Mucosa of descending colon (tissue), 3 donors: ENCODE measurements at regions not wholly inside any gene's neighbourhood (a gene's known extent, or its start where the extent isn't known, plus 50 kb on each side); places are given as distances from the start of the nearest gene placed in this dataset.

Experiments used
- ATAC-seq: fragments of 200-7000 bp; cut with Tn5 transposase; one replicate; pipeline ENCODE4 v1.9.1; 2020; ENCODE audit warnings: mild to moderate bottlenecking, moderate library complexity
- DNase-seq, 3 donors: peaks; one replicate each; pipeline ENCODE4 v3.0.0-alpha.2; 2020
- H3K36me3 ChIP-seq: fragments of 200-600 bp; one replicate; pipeline ENCODE4 v1.8.0; 2021; ENCODE audit warnings: low read depth, mild to moderate bottlenecking
- H3K4me1 ChIP-seq: fragments of 200-600 bp; one replicate; pipeline ENCODE4 v1.8.0; 2021; ENCODE audit warnings: low read depth, mild to moderate bottlenecking
- H3K4me3 ChIP-seq: fragments of 200-600 bp; one replicate; pipeline ENCODE4 v1.8.0; 2021; ENCODE audit warnings: mild to moderate bottlenecking
- H3K9me3 ChIP-seq: fragments of 200-600 bp; one replicate; pipeline ENCODE4 v1.8.0; 2021; ENCODE audit warnings: mild to moderate bottlenecking
- intact Hi-C, 2 donors: fragments of 100-400 bp; cut with DNase I in 1 of 2; cut with micrococcal nuclease in 1 of 2; formaldehyde crosslinking; loops; one replicate each; pipeline versions ENCODE4 v1.11.0 to v1.11.1; 2022; cut with DNase I, micrococcal nuclease
- TF ChIP-seq, protein P1 (sequence below): fragments of 200-600 bp; IDR thresholded peaks from one replicate; pipeline ENCODE4 v1.8.0; 2022; ENCODE audit warnings: antibody characterized with exemption, mild to moderate bottlenecking
- donor health status: DM: no; HTN: no; CAD: no; lungs with moderate emphysema.
- donor health status: DM: no; HTN: no; CAD: no.
- donor health status: DM: no; HTN: yes; CAD: no.

DNA sequence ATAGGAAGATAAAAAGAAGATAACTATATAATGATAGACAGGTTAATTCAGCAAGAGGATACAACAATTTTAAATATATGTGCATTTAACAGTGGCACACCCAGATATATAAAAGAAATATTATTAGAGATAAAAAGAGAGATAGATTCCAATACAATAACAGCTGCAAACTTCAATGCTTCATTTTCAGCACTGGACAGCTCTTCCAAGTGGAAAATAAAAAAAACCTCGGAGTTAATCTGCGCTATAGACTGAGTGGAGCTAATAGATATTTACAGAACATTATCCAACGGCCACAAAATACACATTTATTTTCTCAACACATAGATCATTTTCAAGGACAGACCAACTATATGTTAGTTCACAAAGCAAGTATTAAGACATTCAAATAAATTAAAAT, 1229.5 kb upstream of the CDH6 start:
- H3K36me3 ChIP-seq = no peaks in the 10 kb centered on the region
- intact Hi-C loops = no loop called here
- no peak for DNase-seq
- ATAC-seq = no peak
- TF ChIP-seq, protein P1, sequence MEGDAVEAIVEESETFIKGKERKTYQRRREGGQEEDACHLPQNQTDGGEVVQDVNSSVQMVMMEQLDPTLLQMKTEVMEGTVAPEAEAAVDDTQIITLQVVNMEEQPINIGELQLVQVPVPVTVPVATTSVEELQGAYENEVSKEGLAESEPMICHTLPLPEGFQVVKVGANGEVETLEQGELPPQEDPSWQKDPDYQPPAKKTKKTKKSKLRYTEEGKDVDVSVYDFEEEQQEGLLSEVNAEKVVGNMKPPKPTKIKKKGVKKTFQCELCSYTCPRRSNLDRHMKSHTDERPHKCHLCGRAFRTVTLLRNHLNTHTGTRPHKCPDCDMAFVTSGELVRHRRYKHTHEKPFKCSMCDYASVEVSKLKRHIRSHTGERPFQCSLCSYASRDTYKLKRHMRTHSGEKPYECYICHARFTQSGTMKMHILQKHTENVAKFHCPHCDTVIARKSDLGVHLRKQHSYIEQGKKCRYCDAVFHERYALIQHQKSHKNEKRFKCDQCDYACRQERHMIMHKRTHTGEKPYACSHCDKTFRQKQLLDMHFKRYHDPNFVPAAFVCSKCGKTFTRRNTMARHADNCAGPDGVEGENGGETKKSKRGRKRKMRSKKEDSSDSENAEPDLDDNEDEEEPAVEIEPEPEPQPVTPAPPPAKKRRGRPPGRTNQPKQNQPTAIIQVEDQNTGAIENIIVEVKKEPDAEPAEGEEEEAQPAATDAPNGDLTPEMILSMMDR = no peak
- H3K4me3 ChIP-seq = no peak overlapping the region
- H3K9me3 ChIP-seq = peaks cover 38% of the 10 kb centered on the region
- no peaks in the 10 kb centered on the region for H3K4me1 ChIP-seq

DNA sequence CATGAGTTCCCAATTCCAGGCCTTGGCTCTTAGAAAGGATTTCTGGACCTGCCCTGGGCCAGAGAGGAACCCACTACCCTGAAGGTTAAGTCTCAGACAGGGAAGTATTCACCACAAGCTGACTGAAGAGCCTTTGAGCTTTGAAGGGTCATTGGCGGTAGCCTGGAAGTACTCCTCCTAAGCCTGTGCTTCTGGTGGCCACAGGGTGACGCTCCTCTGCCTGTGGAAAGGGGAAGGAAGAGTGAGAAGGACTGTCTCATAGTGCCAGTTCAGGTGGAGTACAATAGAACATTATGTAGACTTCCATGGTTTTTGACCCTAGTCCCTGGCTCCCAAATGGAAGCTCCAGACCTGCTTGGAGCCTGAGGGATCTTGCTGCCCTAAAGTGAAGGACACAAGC, 1233.2 kb upstream of the CDH6 start:
- Histone ChIP-seq H3K4me3 (no peak overlapping the region), H3K4me1 (no peaks in the 10 kb centered on the region), H3K9me3 (peaks cover 46% of the 10 kb centered on the region), H3K36me3 (no peaks in the 10 kb centered on the region)
- ATAC-seq = no peak
- TF ChIP-seq, protein P1 = no peak
- DNase-seq = no peak
- intact Hi-C loops = no loop called here

DNA sequence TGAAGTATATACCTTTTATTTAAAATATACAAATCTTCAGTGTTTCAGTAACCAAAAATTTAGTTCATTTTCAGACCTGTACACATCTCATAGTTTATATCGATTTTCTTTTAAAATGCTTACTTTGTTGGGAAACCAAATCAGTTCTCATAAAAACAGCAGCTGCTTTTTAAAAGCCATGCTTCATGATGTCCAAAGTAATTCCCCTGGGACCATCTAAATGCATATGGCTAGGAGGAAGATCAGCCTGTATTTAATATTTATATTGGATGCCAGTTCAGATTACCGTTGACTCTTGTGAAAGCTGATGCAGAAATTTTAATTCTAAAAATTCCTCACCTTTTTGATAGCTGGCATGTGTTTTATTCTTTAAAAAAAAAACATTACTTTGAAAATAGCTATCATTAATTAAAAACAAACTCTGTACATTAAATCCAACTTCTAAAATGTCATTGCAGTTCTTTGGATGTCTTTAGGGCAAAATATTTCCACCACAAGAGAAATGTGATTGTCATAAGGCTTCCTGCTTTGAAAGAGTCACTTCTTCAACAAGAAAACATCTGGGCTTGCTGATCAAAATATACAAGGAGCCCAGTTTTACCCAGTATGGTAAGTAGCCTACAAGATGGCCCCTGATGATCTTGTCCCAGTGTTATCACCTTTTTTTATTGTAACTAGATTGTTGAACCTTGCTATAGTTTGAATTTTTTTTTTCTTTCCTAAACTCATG, 1242.9 kb upstream of the CDH6 start:
- H3K36me3 ChIP-seq = no peaks in the 10 kb centered on the region
- H3K9me3 ChIP-seq = peaks cover 9% of the 10 kb centered on the region
- H3K4me3 ChIP-seq = no peak overlapping the region
- ATAC-seq = no peak
- intact Hi-C loops = no loop called here
- DNase-seq = no peak
- no peaks in the 10 kb centered on the region for H3K4me1 ChIP-seq
- TF ChIP-seq, protein P1 = no peak

DNA sequence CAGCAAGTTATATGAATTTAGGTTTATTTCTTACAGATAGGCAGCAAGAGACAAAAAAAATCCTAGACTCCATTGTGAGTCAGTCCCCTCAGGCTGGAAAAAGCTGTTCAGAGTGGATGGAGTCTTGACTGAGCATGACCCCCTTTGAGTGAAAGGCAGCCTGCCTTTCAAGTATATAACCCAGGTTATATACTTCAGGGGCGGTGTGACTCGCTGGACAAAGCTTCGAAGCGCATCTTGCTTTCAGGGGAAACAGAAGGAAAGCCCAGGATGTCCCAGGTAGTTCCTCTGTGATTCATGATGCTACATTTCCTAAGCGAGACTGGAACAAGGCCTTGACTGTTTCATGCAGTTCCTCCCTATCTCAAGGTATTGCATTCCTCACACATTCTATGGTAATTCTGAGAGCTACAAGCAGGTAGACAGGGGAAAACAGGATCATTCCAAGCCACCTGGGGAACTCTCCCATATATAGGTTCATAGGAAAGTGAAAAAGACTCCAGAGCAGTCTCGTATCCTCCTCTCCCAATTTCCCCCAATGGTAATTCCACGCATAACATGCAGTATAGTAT, 1244.1 kb upstream of the CDH6 start:
- Histone ChIP-seq H3K36me3 (no peaks in the 10 kb centered on the region), H3K9me3 (peaks cover 8% of the 10 kb centered on the region), H3K4me1 (no peaks in the 10 kb centered on the region), H3K4me3 (no peak overlapping the region)
- DNase-seq = no peak
- TF ChIP-seq, protein P1 = no peak
- ATAC-seq = no peak
- intact Hi-C loops = no loop called here

DNA sequence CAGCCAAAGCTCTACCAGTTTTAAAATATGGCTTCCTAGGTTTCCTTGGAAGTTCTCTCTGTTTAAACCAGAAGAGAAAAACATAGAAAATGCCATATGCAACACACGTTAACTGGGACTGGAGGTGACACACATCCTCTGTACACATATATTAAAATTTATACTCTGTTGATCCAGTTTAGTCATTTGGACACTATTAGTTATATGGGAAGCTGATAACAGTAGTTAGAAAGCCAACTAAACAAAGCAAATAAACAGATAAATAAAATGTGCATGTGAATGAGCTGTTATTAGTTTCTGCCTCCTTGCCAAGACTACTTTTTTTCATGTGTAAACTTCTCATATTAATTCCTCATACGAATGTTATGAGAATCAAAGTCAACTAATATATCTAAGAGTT, 1249.2 kb upstream of the CDH6 start:
- H3K9me3 ChIP-seq = peaks cover 3% of the 10 kb centered on the region
- H3K36me3 ChIP-seq = no peaks in the 10 kb centered on the region
- TF ChIP-seq, protein P1 = no peak
- no peaks in the 10 kb centered on the region for H3K4me1 ChIP-seq
- DNase-seq (no peak), ATAC-seq (no peak)
- no peak overlapping the region for H3K4me3 ChIP-seq
- intact Hi-C loops = no loop called here
